IPS DF 6.9 (cell line): ENCODE measurements at regions not wholly inside any gene's neighbourhood (a gene's known extent, or its start where the extent isn't known, plus 50 kb on each side); places are given as distances from the start of the nearest gene placed in this dataset.
A peak's percentile ranks its signal among the peaks of the same experiment; 100 is the strongest.
"Not testable (repeated sequence)": the region's sequence is repeated elsewhere in the genome, so short reads cannot be mapped to it uniquely, and the experiment has no call there.

Source experiments
- DNase-seq: peaks from one replicate; pipeline ENCODE4 v3.0.0-alpha.2; 2013; ENCODE audit warnings: low read depth, low spot score
- H3K27ac ChIP-seq: one replicate; pipeline ENCODE4 v1.5.1; 2013; ENCODE audit warnings: low read length, control low read depth
- H3K27me3 ChIP-seq: 2 replicates; pipeline ENCODE4 v1.6.1; 2013; ENCODE audit warnings: mild to moderate bottlenecking, low read length; ENCODE audit not compliant: control insufficient read depth, insufficient read depth
- H3K36me3 ChIP-seq: 2 replicates; pipeline ENCODE4 v1.6.1; 2013; ENCODE audit warnings: low read length; ENCODE audit not compliant: control insufficient read depth, insufficient read depth
- H3K4me1 ChIP-seq: 2 replicates; pipeline ENCODE4 v1.6.1; 2013; ENCODE audit warnings: low read length; ENCODE audit not compliant: control insufficient read depth, insufficient read depth
- H3K4me3 ChIP-seq: 2 replicates; pipeline ENCODE4 v1.5.1; 2013; ENCODE audit warnings: mild to moderate bottlenecking, low read length
- H3K9me3 ChIP-seq: 2 replicates; pipeline ENCODE4 v1.6.1; 2013; ENCODE audit warnings: low read length, inconsistent platforms; ENCODE audit not compliant: control insufficient read depth, insufficient read depth
- WGBS: extraction: QIAGEN DNeasy Blood & Tissue Kit; methylation state at CpG from one replicate; pipeline ENCODE4 v1.1.7; 2013; ENCODE audit warnings: mixed read lengths, missing lambda C conversion rate; ENCODE audit not compliant: insufficient read length, insufficient coverage; 5-methylcytosine and 5-hydroxymethylcytosine counted together

GRCh38 chr12:105682821-105683220 lies 352.3 kb downstream of the C12orf75 start:
- H3K4me1 ChIP-seq, H3K36me3 ChIP-seq, H3K4me3 ChIP-seq, H3K27ac ChIP-seq, H3K27me3 ChIP-seq, H3K9me3 ChIP-seq, DNase-seq: not testable (repeated sequence)
- WGBS, result no CpG with 5 or more reads among the region's 1 CpG

DNA sequence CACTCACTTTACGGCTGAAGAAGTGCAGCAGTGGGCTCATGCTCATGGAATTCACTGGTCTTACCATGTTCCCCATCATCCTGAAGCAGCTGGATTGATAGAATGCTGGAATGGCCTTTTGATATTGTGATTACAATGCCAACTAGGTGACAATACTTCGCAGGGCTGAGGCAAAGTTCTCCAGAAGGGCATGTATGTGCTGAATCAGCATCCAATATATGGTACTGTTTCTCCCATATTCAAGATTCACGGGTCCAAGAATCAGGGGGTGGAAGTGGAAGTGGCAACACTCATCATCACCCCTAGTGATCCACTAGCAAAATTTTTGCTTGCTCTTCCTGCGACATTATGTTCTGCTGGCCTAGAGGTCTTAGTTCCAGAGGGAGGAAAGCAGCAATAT lies 353.3 kb downstream of the C12orf75 start:
- H3K4me1 ChIP-seq, H3K9me3 ChIP-seq, H3K36me3 ChIP-seq, H3K27ac ChIP-seq, H3K4me3 ChIP-seq, DNase-seq, H3K27me3 ChIP-seq: not testable (repeated sequence)
- no CpG with 5 or more reads among the region's 4 CpGs for whole genome bisulfite sequencing

DNA sequence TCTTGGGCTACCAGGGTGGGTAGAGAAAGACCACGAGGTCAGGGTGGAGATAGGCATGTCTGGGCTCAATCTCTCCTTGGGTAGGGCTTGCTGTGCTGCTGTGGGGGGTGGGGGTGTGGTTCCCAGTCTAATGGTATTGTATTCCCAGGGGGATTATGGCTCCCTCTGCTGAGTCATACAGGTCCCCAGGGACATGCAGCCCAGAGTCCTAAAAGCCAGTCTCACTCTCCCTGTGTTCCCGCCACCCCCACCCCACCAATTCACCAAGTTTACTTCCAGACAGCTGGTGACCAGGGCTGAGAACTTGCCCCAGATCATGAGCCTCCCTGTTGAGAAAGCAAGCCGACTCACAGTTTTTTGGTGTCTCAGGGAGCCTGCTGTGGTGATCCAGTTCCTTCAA lies 367.6 kb downstream of the C12orf75 start:
- Histone ChIP-seq H3K36me3 (no peaks in the 10 kb centered on the region), H3K4me1 (no peaks in the 10 kb centered on the region), H3K27me3 (no peaks in the 10 kb centered on the region), H3K9me3 (no peaks in the 10 kb centered on the region), H3K27ac (no peak overlapping the region), H3K4me3 (no peak overlapping the region)
- DNase-seq, result no peak
- no CpG with 5 or more reads among the region's 3 CpGs for WGBS

DNA sequence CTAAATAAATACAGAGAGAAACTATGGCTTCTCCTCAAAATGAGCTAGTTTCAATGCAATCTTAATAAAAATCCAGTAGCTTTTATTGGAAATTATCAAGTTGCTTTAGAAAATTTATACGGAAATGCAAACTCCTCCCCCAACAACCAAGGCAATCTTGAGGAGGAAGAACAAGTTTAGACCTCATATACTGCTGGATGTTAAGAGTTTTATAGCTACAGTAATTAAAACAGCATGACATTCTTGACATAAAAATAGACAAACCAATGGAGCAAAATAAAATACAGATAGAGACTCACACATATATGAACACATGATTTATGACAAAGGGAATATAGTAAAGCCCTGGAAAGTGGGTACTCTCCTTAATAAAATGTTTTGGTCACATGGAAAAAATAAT lies 368.7 kb downstream of the C12orf75 start:
- Histone ChIP-seq H3K9me3 (no peaks in the 10 kb centered on the region), H3K27me3 (no peaks in the 10 kb centered on the region), H3K36me3 (no peaks in the 10 kb centered on the region), H3K4me1 (no peaks in the 10 kb centered on the region; the same call in 1 of the 2 replicates), H3K27ac (no peak overlapping the region), H3K4me3 (no peak overlapping the region)
- DNase-seq, result no peak
- WGBS, result no CpG with 5 or more reads among the region's 1 CpG

DNA sequence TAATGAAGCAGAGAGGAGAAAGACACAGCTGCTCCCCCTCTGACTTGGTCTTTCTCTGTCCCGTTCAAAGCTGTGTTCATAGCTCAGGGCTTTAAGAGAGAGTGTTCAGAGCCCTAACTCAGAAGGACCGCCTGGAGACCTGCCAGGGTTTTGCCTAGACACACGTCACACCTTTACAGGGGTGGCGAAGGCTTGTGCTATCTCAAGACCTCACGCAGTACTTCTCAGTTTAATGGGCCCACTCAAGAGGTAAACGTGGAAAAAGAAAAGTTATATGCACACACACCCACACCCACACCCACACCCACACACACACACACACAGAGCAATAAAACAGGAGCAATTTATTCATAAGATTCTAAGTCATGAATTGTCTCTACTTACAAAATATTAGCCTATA lies 374.3 kb downstream of the C12orf75 start:
- Histone ChIP-seq H3K36me3 (no peaks in the 10 kb centered on the region), H3K27ac (no peak overlapping the region), H3K4me3 (no peak overlapping the region), H3K4me1 (no peaks in the 10 kb centered on the region; the same call in 1 of the 2 replicates), H3K9me3 (no peaks in the 10 kb centered on the region), H3K27me3 (no peaks in the 10 kb centered on the region)
- no peak for DNase-seq
- no CpG with 5 or more reads among the region's 6 CpGs for WGBS

DNA sequence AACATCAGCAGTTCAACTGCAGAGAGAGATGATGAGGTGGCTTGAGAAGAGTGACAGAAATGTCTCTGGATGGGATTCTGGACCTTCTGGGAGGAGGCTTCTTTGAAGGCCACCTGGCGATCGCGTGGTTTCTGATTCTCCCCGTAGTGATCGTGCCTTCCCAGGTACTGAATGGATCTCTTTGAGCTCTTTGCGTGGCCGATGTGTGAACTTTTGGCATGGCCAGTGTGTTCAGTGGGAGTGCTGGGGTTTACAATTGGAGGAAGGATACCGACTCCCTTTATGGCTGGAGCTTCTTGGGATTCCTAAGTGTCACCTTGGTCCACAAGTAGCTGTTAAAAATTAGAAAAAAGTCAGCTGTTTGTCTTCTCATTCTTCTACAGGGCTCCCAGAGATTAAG lies 374.7 kb downstream of the C12orf75 start:
- no peaks in the 10 kb centered on the region for H3K36me3 ChIP-seq
- H3K4me1 ChIP-seq, result no peaks in the 10 kb centered on the region; the same call in 1 of the 2 replicates
- H3K4me3 ChIP-seq, result no peak overlapping the region
- no peaks in the 10 kb centered on the region for H3K27me3 ChIP-seq
- no peaks in the 10 kb centered on the region for H3K9me3 ChIP-seq
- no CpG with 5 or more reads among the region's 8 CpGs for WGBS
- DNase-seq, result no peak
- no peak overlapping the region for H3K27ac ChIP-seq

DNA sequence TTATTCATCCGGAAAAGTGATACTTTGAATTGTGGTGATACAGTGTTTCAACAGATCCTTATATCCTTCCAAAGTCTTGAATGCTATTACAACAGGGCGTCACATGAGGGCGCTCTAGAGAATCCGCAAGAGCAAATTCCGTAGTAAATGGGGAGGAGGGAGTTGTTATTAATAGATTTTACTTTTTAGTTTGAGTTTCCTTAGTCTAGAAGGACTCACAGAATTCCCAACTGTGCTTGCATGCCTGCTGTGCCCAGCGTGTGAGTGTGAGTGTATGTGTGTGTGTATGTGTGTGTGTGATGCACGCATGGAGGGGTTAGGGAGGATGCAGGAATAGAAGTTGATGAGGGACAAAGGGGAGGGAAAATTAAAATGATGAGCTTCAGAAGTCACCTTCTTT lies 375.3 kb downstream of the C12orf75 start:
- Histone ChIP-seq H3K27ac (no peak overlapping the region), H3K4me3 (no peak overlapping the region), H3K9me3 (no peaks in the 10 kb centered on the region), H3K27me3 (no peaks in the 10 kb centered on the region), H3K4me1 (no peaks in the 10 kb centered on the region; the same call in 1 of the 2 replicates), H3K36me3 (no peaks in the 10 kb centered on the region)
- peak; percentile 54 for DNase-seq
- WGBS, result no CpG with 5 or more reads among the region's 7 CpGs

- H3K9me3 ChIP-seq, result no peaks in the 10 kb centered on the region
- H3K4me3 ChIP-seq, result no peak overlapping the region
- no peaks in the 10 kb centered on the region for H3K36me3 ChIP-seq
- H3K27ac ChIP-seq, result no peak overlapping the region
- H3K4me1 ChIP-seq, result no peaks in the 10 kb centered on the region; the same call in 1 of the 2 replicates
- H3K27me3 ChIP-seq, result no peaks in the 10 kb centered on the region
- WGBS, result no CpG with 5 or more reads among the region's 8 CpGs
- no peak for DNase-seq
Observed at GRCh38 chr12:105706321-105706972, 376.0 kb downstream of the C12orf75 start.

- H3K9me3 ChIP-seq, result no peaks in the 10 kb centered on the region
- no CpG with 5 or more reads among the region's 3 CpGs for WGBS
- DNase-seq, result no peak
- no peak overlapping the region for H3K27ac ChIP-seq
- H3K4me3 ChIP-seq, result no peak overlapping the region
- H3K27me3 ChIP-seq, result no peaks in the 10 kb centered on the region
- no peaks in the 10 kb centered on the region; the same call in 1 of the 2 replicates for H3K4me1 ChIP-seq
- no peaks in the 10 kb centered on the region for H3K36me3 ChIP-seq
Observed at GRCh38 chr12:105706973-105707334, 376.5 kb downstream of the C12orf75 start.

GRCh38 chr12:105713606-105714305 lies 383.3 kb downstream of the C12orf75 start:
- H3K36me3 ChIP-seq, result no peaks in the 10 kb centered on the region
- no peak overlapping the region for H3K27ac ChIP-seq
- no peak overlapping the region for H3K4me3 ChIP-seq
- H3K27me3 ChIP-seq, result no peaks in the 10 kb centered on the region
- no peaks in the 10 kb centered on the region; the same call in 1 of the 2 replicates for H3K4me1 ChIP-seq
- no peak for DNase-seq
- no CpG with 5 or more reads among the region's 4 CpGs for WGBS
- H3K9me3 ChIP-seq, result no peaks in the 10 kb centered on the region

- Histone ChIP-seq H3K4me1 (no peaks in the 10 kb centered on the region; the same call in 1 of the 2 replicates), H3K27me3 (no peaks in the 10 kb centered on the region), H3K4me3 (no peak overlapping the region), H3K9me3 (no peaks in the 10 kb centered on the region), H3K27ac (no peak overlapping the region), H3K36me3 (no peaks in the 10 kb centered on the region)
- WGBS, result no CpG with 5 or more reads among the region's 5 CpGs
- no peak for DNase-seq
Observed at GRCh38 chr12:105716621-105717020, 386.1 kb downstream of the C12orf75 start.
